WTC11 (cell line): ENCODE measurements at regions not wholly inside any gene's neighbourhood (a gene's known extent, or its start where the extent isn't known, plus 50 kb on each side); places are given as distances from the start of the nearest gene placed in this dataset.

Experiments used
- ATF2 ChIP-seq: sonication (generic); formaldehyde crosslinking; IDR thresholded peaks from 2 replicates; pipeline ENCODE4 v1.8.1; 2022; ENCODE audit warnings: low read depth, missing genetic modification reagents, borderline replicate concordance
- CTCF ChIP-seq: fragments of 200-600 bp; IDR thresholded peaks from 2 replicates; pipeline ENCODE4 v1.8.0; 2022; ENCODE audit warnings: antibody characterized with exemption
- ESRRA ChIP-seq: sonication (generic); formaldehyde crosslinking; IDR thresholded peaks from 2 replicates; pipeline ENCODE4 v1.8.1; 2022; ENCODE audit warnings: mild to moderate bottlenecking, missing genetic modification reagents, borderline replicate concordance
- IRF1 ChIP-seq: sonication (generic); formaldehyde crosslinking; IDR thresholded peaks from 2 replicates; pipeline ENCODE4 v1.8.0; 2023; ENCODE audit warnings: missing genetic modification reagents
- MAX ChIP-seq: sonication (generic); formaldehyde crosslinking; IDR thresholded peaks from 2 replicates; pipeline ENCODE4 v1.8.0; 2022; ENCODE audit warnings: mild to moderate bottlenecking, missing genetic modification reagents
- NFE2L1 ChIP-seq: sonication (generic); formaldehyde crosslinking; IDR thresholded peaks from 2 replicates; pipeline ENCODE4 v1.8.1; 2023; ENCODE audit warnings: missing genetic modification reagents
- RELA ChIP-seq: sonication (generic); formaldehyde crosslinking; IDR thresholded peaks from 2 replicates; pipeline ENCODE4 v1.8.1; 2022; ENCODE audit warnings: missing genetic modification reagents, mild to moderate bottlenecking, borderline replicate concordance
- SP1 ChIP-seq: sonication (generic); formaldehyde crosslinking; conservative IDR thresholded peaks from 2 replicates; pipeline ENCODE4 v1.8.1; 2022; ENCODE audit warnings: missing genetic modification reagents
- ZNF263 ChIP-seq: sonication (generic); formaldehyde crosslinking; IDR thresholded peaks from 2 replicates; pipeline ENCODE4 v1.8.1; 2022; ENCODE audit warnings: low read depth, mild to moderate bottlenecking, moderate library complexity, missing genetic modification reagents
- TF ChIP-seq, protein P1 (sequence below): sonication (generic); formaldehyde crosslinking; IDR thresholded peaks from 2 replicates; pipeline ENCODE4 v1.8.1; 2022; ENCODE audit warnings: mild to moderate bottlenecking, moderate library complexity, missing genetic modification reagents

GRCh38 chr15:25176991-25177954, 222.5 kb downstream of the SNRPN start:
- TF ChIP-seq CTCF (no peak), ZNF263 (no peak), RELA (CRISPR knock-in tag) (no peak), ESRRA (CRISPR knock-in tag) (no peak), ATF2 (no peak), NFE2L1 (CRISPR knock-in tag) (no peak), IRF1 (CRISPR knock-in tag) (no peak), MAX (no peak), SP1 (CRISPR knock-in tag) (no peak)
- TF ChIP-seq, protein P1, sequence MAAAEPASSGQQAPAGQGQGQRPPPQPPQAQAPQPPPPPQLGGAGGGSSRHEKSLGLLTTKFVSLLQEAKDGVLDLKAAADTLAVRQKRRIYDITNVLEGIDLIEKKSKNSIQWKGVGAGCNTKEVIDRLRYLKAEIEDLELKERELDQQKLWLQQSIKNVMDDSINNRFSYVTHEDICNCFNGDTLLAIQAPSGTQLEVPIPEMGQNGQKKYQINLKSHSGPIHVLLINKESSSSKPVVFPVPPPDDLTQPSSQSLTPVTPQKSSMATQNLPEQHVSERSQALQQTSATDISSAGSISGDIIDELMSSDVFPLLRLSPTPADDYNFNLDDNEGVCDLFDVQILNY (CRISPR knock-in tag): no peak
